Esophagus muscularis mucosa (tissue), 4 donors: ENCODE measurements at regions not wholly inside any gene's neighbourhood (a gene's known extent, or its start where the extent isn't known, plus 50 kb on each side); places are given as distances from the start of the nearest gene placed in this dataset.

Source experiments
- CTCF ChIP-seq, 3 experiments: fragments of 200-600 bp in 2 of 3; fragments of 450-650 bp in 1 of 3; sonication (generic) in 2 of 3; IDR thresholded peaks; one replicate each; pipeline ENCODE4 v1.5.1; 2017 to 2019; ENCODE audit warnings: antibody characterized with exemption in 3 of 3, mild to moderate bottlenecking in 2 of 3, moderate library complexity in 1 of 3
- EP300 ChIP-seq: sonication (generic); formaldehyde crosslinking; IDR thresholded peaks from one replicate; pipeline ENCODE4 v1.6.1; 2017; ENCODE audit warnings: antibody characterized with exemption
- POLR2A ChIP-seq: fragments of 450-650 bp; IDR thresholded peaks from one replicate; pipeline ENCODE4 v1.6.1; 2017; ENCODE audit warnings: antibody characterized with exemption, moderate library complexity, mild to moderate bottlenecking, low read depth
- POLR2AphosphoS5 ChIP-seq, 2 donors: sonication (generic); formaldehyde crosslinking; IDR thresholded peaks; one replicate each; pipeline ENCODE4 v1.6.1; 2017; ENCODE audit warnings: antibody characterized with exemption in 2 of 2

- no peak for TF ChIP-seq POLR2AphosphoS5 (IDR thresholded peaks at IDR 0.05)
- no peak for TF ChIP-seq CTCF (IDR thresholded peaks at IDR 0.05)
- TF ChIP-seq POLR2A, result no peak
- TF ChIP-seq EP300, result no peak
These were observed 1496.7 kb downstream of the CDH11 start for GRCh38 chr16:63625126-63625525.
